OCI-LY3 (cell line): ENCODE measurements at regions not wholly inside any gene's neighbourhood (a gene's known extent, or its start where the extent isn't known, plus 50 kb on each side); places are given as distances from the start of the nearest gene placed in this dataset.

ENCODE experiments used
- H2AFZ ChIP-seq: fragments of 200-600, 300-600 bp; shearing (Covaris generic); 2 replicates; pipeline ENCODE4 v1.6.0; 2014; ENCODE audit warnings: antibody characterized with exemption, low read depth, low read length
- H3K27ac ChIP-seq: fragments of 200-600, 300-600 bp; sonication (generic); 2 replicates; pipeline ENCODE4 v1.5.1; 2014; ENCODE audit warnings: mild to moderate bottlenecking, low read length, moderate library complexity, mixed read lengths
- H3K27me3 ChIP-seq: fragments of 200-600, 300-600 bp; sonication (generic); 2 replicates; pipeline ENCODE4 v1.6.1; 2014; ENCODE audit warnings: low read depth, low read length, mixed read lengths
- H3K36me3 ChIP-seq: fragments of 200-600, 300-600 bp; sonication (generic); replicated peaks from 2 replicates; pipeline ENCODE3; 2014; ENCODE audit warnings: low read depth, low read length, mixed read lengths
- H3K4me1 ChIP-seq: fragments of 300-600, 200-600 bp; sonication (generic); 2 replicates; pipeline ENCODE4 v1.6.1; 2014; ENCODE audit warnings: low read length, mixed read lengths
- H3K4me2 ChIP-seq: fragments of 200-600, 300-600 bp; sonication (generic); 2 replicates; pipeline ENCODE4 v1.6.1; 2014; ENCODE audit warnings: low read length, mixed read lengths
- H3K4me3 ChIP-seq: fragments of 300-600, 200-600 bp; sonication (generic); 2 replicates; pipeline ENCODE4 v1.5.1; 2014; ENCODE audit warnings: antibody characterized with exemption, mild to moderate bottlenecking, low read length, moderate library complexity
- H3K79me2 ChIP-seq: fragments of 300-600, 200-600 bp; shearing (Covaris generic); 2 replicates; pipeline ENCODE4 v1.6.1; 2014; ENCODE audit warnings: mild to moderate bottlenecking, low read length, mixed read lengths
- H3K9ac ChIP-seq: fragments of 300-600, 200-600 bp; shearing (Covaris generic); 2 replicates; pipeline ENCODE4 v1.6.0; 2014; ENCODE audit warnings: mild to moderate bottlenecking, low read length, moderate library complexity
- H3K9me3 ChIP-seq: fragments of 200-600, 300-600 bp; shearing (Covaris generic); 2 replicates; pipeline ENCODE4 v1.6.1; 2014; ENCODE audit warnings: low read length, mixed read lengths; ENCODE audit not compliant: insufficient read depth
- H4K20me1 ChIP-seq: fragments of 200-600, 300-600 bp; sonication (generic); 2 replicates; pipeline ENCODE4 v1.6.1; 2016; ENCODE audit warnings: low read length, mixed read lengths; ENCODE audit not compliant: insufficient read depth
- CTCF ChIP-seq: fragments of 200-600, 300-600 bp; sonication (generic); IDR thresholded peaks from 2 replicates; pipeline ENCODE4 v1.5.1; 2014; ENCODE audit warnings: antibody characterized with exemption, low read length, low read depth
- EZH2phosphoT487 ChIP-seq: fragments of 200-600 bp; shearing (Covaris generic); IDR thresholded peaks from 2 replicates; pipeline ENCODE4 v1.6.1; 2018; ENCODE audit warnings: antibody characterized with exemption, mixed run types, low read depth

DNA sequence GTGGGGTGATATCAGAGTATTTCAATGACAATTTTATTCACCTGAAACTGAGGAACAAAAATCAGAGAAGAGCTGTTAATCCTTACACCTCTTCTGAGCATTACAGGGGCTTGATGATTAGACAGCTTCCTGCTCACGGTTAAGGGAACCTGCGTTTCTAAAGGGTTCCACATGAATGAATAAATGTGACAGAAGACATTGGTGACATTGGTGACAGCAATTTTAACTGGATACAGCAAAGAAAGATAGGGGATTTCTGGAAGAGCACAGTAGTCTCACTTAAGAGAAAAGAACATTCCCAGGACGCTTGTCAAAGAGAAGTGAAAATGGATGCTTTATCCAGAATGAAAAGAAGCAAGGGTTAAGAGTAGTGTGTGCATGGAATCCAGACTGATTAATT, 235.9 kb upstream of the CNTN3 start:
- H3K79me2 ChIP-seq = no peaks in the 10 kb centered on the region
- H3K27me3 ChIP-seq = no peaks in the 10 kb centered on the region
- no peak overlapping the region for H3K9ac ChIP-seq
- no peaks in the 10 kb centered on the region for H3K36me3 ChIP-seq
- no peak overlapping the region for H2AFZ ChIP-seq
- H3K4me3 ChIP-seq = no peak overlapping the region
- no peaks in the 10 kb centered on the region for H3K9me3 ChIP-seq
- no peak overlapping the region for H3K27ac ChIP-seq
- no peaks in the 10 kb centered on the region for H3K4me1 ChIP-seq
- TF ChIP-seq CTCF (no peak), EZH2phosphoT487 (no peak)
- no peaks in the 10 kb centered on the region for H4K20me1 ChIP-seq
- no peak overlapping the region for H3K4me2 ChIP-seq

GRCh38 chr3:74847093-74847492, 232.6 kb upstream of the CNTN3 start:
- Histone ChIP-seq H2AFZ (no peak overlapping the region), H3K4me3 (no peak overlapping the region), H3K9me3 (no peaks in the 10 kb centered on the region), H3K4me1 (no peaks in the 10 kb centered on the region), H4K20me1 (no peaks in the 10 kb centered on the region), H3K9ac (no peak overlapping the region), H3K4me2 (no peak overlapping the region), H3K79me2 (no peaks in the 10 kb centered on the region), H3K36me3 (no peaks in the 10 kb centered on the region), H3K27me3 (no peaks in the 10 kb centered on the region), H3K27ac (no peak overlapping the region)
- TF ChIP-seq CTCF (no peak), EZH2phosphoT487 (no peak)

GRCh38 chr3:74845081-74845480, 230.6 kb upstream of the CNTN3 start:
- TF ChIP-seq CTCF (no peak), EZH2phosphoT487 (no peak)
- Histone ChIP-seq H3K27ac (no peak overlapping the region), H3K9me3 (no peaks in the 10 kb centered on the region), H3K27me3 (no peaks in the 10 kb centered on the region), H3K4me2 (no peak overlapping the region), H3K9ac (no peak overlapping the region), H3K4me1 (peaks cover 4% of the 10 kb centered on the region), H2AFZ (no peak overlapping the region), H3K4me3 (no peak overlapping the region), H3K79me2 (no peaks in the 10 kb centered on the region), H3K36me3 (no peaks in the 10 kb centered on the region), H4K20me1 (no peaks in the 10 kb centered on the region)

DNA sequence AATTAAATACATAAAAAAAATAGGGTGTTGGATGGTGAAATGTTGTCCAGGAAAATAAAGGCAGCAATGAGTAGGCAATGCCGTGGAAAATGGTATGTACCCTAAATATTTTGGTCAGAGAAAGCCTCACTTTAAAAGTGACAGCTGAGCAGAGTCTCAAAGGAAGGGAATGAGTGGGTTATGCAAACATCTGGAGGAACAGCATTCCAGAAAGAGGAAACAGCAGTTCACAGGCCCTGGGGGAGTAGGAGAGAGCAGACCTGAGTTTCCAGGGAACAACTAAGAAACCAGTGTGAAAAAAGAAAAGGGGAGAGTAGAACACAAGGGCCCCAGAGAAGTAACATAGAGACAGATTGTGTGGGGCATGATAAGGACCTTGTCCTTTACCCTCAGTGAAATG, 230.0 kb upstream of the CNTN3 start:
- Histone ChIP-seq H3K79me2 (no peaks in the 10 kb centered on the region), H3K4me1 (peaks cover 9% of the 10 kb centered on the region), H3K36me3 (no peaks in the 10 kb centered on the region), H3K4me3 (no peak overlapping the region), H3K9ac (no peak overlapping the region), H3K4me2 (no peak overlapping the region), H4K20me1 (no peaks in the 10 kb centered on the region), H3K27me3 (no peaks in the 10 kb centered on the region), H3K9me3 (no peaks in the 10 kb centered on the region), H3K27ac (no peak overlapping the region), H2AFZ (no peak overlapping the region)
- TF ChIP-seq EZH2phosphoT487 = no peak
- TF ChIP-seq CTCF = no peak
